ENCODE measurements at regions not wholly inside any gene's neighbourhood (a gene's known extent, or its start where the extent isn't known, plus 50 kb on each side); places are given as distances from the start of the nearest gene placed in this dataset.

GRCh38 chr15:69553686-69554085 is 101.1 kb downstream of the RPLP1 start:
- no peak for DNase-seq (ENCODE audit: low spot score)
- ATAC-seq (ENCODE audit: low FRiP score): no peak
- TF ChIP-seq CTCF (IDR thresholded peaks at IDR 0.05): no peak

GRCh38 chr15:69554279-69554961 is 101.8 kb downstream of the RPLP1 start:
- ATAC-seq (ENCODE audit: low FRiP score) (no peak), DNase-seq (ENCODE audit: low spot score) (no peak)
- TF ChIP-seq CTCF (IDR thresholded peaks at IDR 0.05): no peak

GRCh38 chr15:69555080-69555479 is 102.5 kb downstream of the RPLP1 start:
- TF ChIP-seq CTCF (IDR thresholded peaks at IDR 0.05): no peak
- no peak for ATAC-seq (ENCODE audit: low FRiP score)

GRCh38 chr15:69556344-69556743 is 103.7 kb downstream of the RPLP1 start:
- TF ChIP-seq CTCF (IDR thresholded peaks at IDR 0.05): no peak
- DNase-seq (ENCODE audit: low spot score): no peak
- no peak for ATAC-seq (ENCODE audit: low FRiP score)

More at GRCh38 chr15:69555080-69555479, 102.5 kb downstream of the RPLP1 start:
- no peak for DNase-seq (ENCODE audit: low spot score)

GRCh38 chr15:69557020-69557706 is 104.5 kb downstream of the RPLP1 start:
- ATAC-seq (ENCODE audit: low FRiP score) (peak; percentile 94), DNase-seq (ENCODE audit: low spot score) (peak; percentile 30)
- no peak for TF ChIP-seq CTCF (IDR thresholded peaks at IDR 0.05)

- TF ChIP-seq CTCF (IDR thresholded peaks at IDR 0.05): no peak
- DNase-seq (ENCODE audit: low spot score) (no peak), ATAC-seq (ENCODE audit: low FRiP score) (no peak)
Observed at GRCh38 chr15:69557707-69558409, 105.2 kb downstream of the RPLP1 start.
